HCT116 (cell line): ENCODE measurements at regions not wholly inside any gene's neighbourhood (a gene's known extent, or its start where the extent isn't known, plus 50 kb on each side); places are given as distances from the start of the nearest gene placed in this dataset.

ENCODE experiments used
- ATAC-seq: fragments of 200-7000 bp; cut with Tn5 transposase; 2 replicates; pipeline ENCODE4 v1.9.1; 2020; ENCODE audit warnings: mild to moderate bottlenecking, moderate library complexity
- BruUV-seq: library from RNA; stranded (reverse); fragments of 400-500 nt; replicated peaks from 2 replicates; lab custom pipeline; 2021; lab: Mats Ljungman, UMichigan
- CTCF ChIA-PET: fragments of 300-600 bp; sonication (Branson Sonifier 250); formaldehyde crosslinking; loops from one replicate; lab custom pipeline; 2021; ENCODE audit warnings: antibody characterized with exemption; lab: Charles Lee
- POLR2A ChIA-PET: fragments of 300-600, 350-600 bp; sonication (Branson Sonifier 250); formaldehyde crosslinking; loops from one replicate; lab custom pipeline; 2021; ENCODE audit warnings: antibody characterized with exemption; lab: Charles Lee
- RAD21 ChIA-PET, 2 experiments: fragments of 300-600 bp; sonication (Branson Sonifier 250); formaldehyde crosslinking; loops; one replicate each; lab custom pipeline; 2023; ENCODE audit warnings: low total read pairs in 2 of 2; ENCODE audit not compliant: uncharacterized antibody in 2 of 2, unreplicated experiment in 2 of 2, low non-redundant PET in 1 of 2; lab: Charles Lee
- DNase-seq: peaks from one replicate; pipeline ENCODE4 v3.0.0-alpha.2; 2010; ENCODE audit warnings: low read depth, low spot score
- H2AFZ ChIP-seq: fragments of 200-600 bp; shearing (Covaris generic), sonication (generic); 2 replicates; pipeline ENCODE4 v1.6.1; 2017; ENCODE audit warnings: low read depth, mixed run types, mixed read lengths, antibody characterized with exemption, low read length; ENCODE audit not compliant: poor library complexity, severe bottlenecking
- H3K27ac ChIP-seq: 2 replicates; pipeline ENCODE4 v1.5.1; 2012; ENCODE audit warnings: low read depth, low read length
- H3K27me3 ChIP-seq: fragments of 200-600 bp; sonication (generic); 2 replicates; pipeline ENCODE4 v1.6.1; 2016; ENCODE audit warnings: mixed run types, low read length, mixed read lengths; ENCODE audit not compliant: insufficient read depth
- H3K36me3 ChIP-seq, 2 experiments: fragments of 200-500 bp in 1 of 2; fragments of 200-600 bp in 1 of 2; sonication (Bioruptor generic) in 1 of 2; sonication (generic) in 1 of 2; 2 replicates each; pipeline versions ENCODE4 v1.5.1 to v1.6.1; 2014 to 2016; ENCODE audit warnings: low read length in 2 of 2, inconsistent platforms in 1 of 2, mixed read lengths in 1 of 2, mixed run types in 1 of 2; ENCODE audit not compliant: insufficient read depth in 2 of 2, control insufficient read depth in 1 of 2
- H3K4me1 ChIP-seq, 2 experiments: fragments of 200-600 bp in 1 of 2; sonication (generic) in 1 of 2; 2 replicates each; pipeline versions ENCODE4 v1.5.1 to v1.6.1; 2012 to 2017; ENCODE audit warnings: low read length in 2 of 2, inconsistent platforms in 1 of 2, mild to moderate bottlenecking in 1 of 2, mixed read lengths in 1 of 2, mixed run types in 1 of 2, moderate library complexity in 1 of 2; ENCODE audit not compliant: insufficient read depth in 2 of 2, control insufficient read depth in 1 of 2
- H3K4me2 ChIP-seq: fragments of 200-600 bp; sonication (generic); 2 replicates; pipeline ENCODE4 v1.6.1; 2017; ENCODE audit warnings: mixed run types, low read length, mixed read lengths
- H3K4me3 ChIP-seq, 2 experiments: fragments of 200-600 bp in 1 of 2; sonication (generic) in 1 of 2; replicated peaks in 1 of 2; 2 replicates each; pipeline ENCODE4 v1.5.1; 2011 to 2016; ENCODE audit warnings: low read length in 2 of 2, control low read depth in 1 of 2, low read depth in 1 of 2, mild to moderate bottlenecking in 1 of 2, mixed read lengths in 1 of 2, mixed run types in 1 of 2
- H3K79me2 ChIP-seq: fragments of 200-600 bp; sonication (generic); 2 replicates; pipeline ENCODE4 v1.6.1; 2017; ENCODE audit warnings: mild to moderate bottlenecking, mixed run types, low read length, moderate library complexity, mixed read lengths; ENCODE audit not compliant: insufficient read depth
- H3K9ac ChIP-seq: fragments of 200-600 bp; sonication (generic); 2 replicates; pipeline ENCODE4 v1.6.1; 2016; ENCODE audit warnings: low read length, mixed read lengths
- H3K9me2 ChIP-seq: fragments of 200-600 bp; sonication (generic), shearing (Covaris generic); 2 replicates; pipeline ENCODE4 v1.6.1; 2017; ENCODE audit warnings: mixed run types, mild to moderate bottlenecking, moderate library complexity; ENCODE audit not compliant: insufficient read depth
- H3K9me3 ChIP-seq, 2 experiments: fragments of 200-500 bp in 1 of 2; fragments of 200-600 bp in 1 of 2; sonication (Bioruptor generic) in 1 of 2; sonication (generic) in 1 of 2; 2 replicates each; pipeline ENCODE4 v1.6.1; 2014 to 2017; ENCODE audit warnings: low read length in 2 of 2, mixed read lengths in 2 of 2, inconsistent platforms in 1 of 2, low read depth in 1 of 2, mild to moderate bottlenecking in 1 of 2, mixed run types in 1 of 2, moderate library complexity in 1 of 2; ENCODE audit not compliant: control insufficient read depth in 1 of 2, insufficient read depth in 1 of 2
- H4K20me1 ChIP-seq: fragments of 200-600 bp; sonication (generic), shearing (Covaris generic); 2 replicates; pipeline ENCODE4 v1.6.1; 2017; ENCODE audit warnings: mixed run types, mild to moderate bottlenecking, moderate library complexity; ENCODE audit not compliant: insufficient read depth
- CBX3 ChIP-seq: IDR thresholded peaks from 2 replicates; pipeline ENCODE4 v1.6.1; 2012; ENCODE audit warnings: low read depth
- ELF1 ChIP-seq: IDR thresholded peaks from 2 replicates; pipeline ENCODE4 v1.6.1; 2012; ENCODE audit warnings: low read depth, borderline replicate concordance
- EZH2 ChIP-seq: fragments of 200-600 bp; sonication (generic); IDR thresholded peaks from 2 replicates; pipeline ENCODE4 v1.6.1; 2017; ENCODE audit warnings: antibody characterized with exemption, mixed run types
- FOSL1 ChIP-seq: IDR thresholded peaks from 2 replicates; pipeline ENCODE4 v1.6.1; 2012; ENCODE audit warnings: low read depth
- JUND ChIP-seq: IDR thresholded peaks from 2 replicates; pipeline ENCODE4 v1.6.1; 2012
- POLR2A ChIP-seq: IDR thresholded peaks from 2 replicates; pipeline ENCODE4 v1.7.0; 2011; ENCODE audit warnings: borderline replicate concordance; ENCODE audit not compliant: insufficient read depth, insufficient read length; ENCODE audit errors: extremely low read depth
- POLR2AphosphoS5 ChIP-seq: IDR thresholded peaks from 2 replicates; pipeline ENCODE4 v1.6.1; 2011; ENCODE audit warnings: mild to moderate bottlenecking, low read depth, low read length, moderate library complexity
- RAD21 ChIP-seq: IDR thresholded peaks from 2 replicates; pipeline ENCODE4 v1.6.1; 2012; ENCODE audit warnings: low read depth, mild to moderate bottlenecking
- SP1 ChIP-seq: IDR thresholded peaks from 2 replicates; pipeline ENCODE4 v1.6.1; 2012; ENCODE audit warnings: low read depth
- SRF ChIP-seq: IDR thresholded peaks from 2 replicates; pipeline ENCODE4 v1.6.1; 2012; ENCODE audit warnings: low read depth
- YY1 ChIP-seq: IDR thresholded peaks from 2 replicates; pipeline ENCODE4 v1.6.1; 2011; ENCODE audit warnings: low read length, low read depth, moderate library complexity, mild to moderate bottlenecking; ENCODE audit not compliant: insufficient replicate concordance; ENCODE audit errors: extremely low read depth
- intact Hi-C: fragments of 100-400 bp; cut with micrococcal nuclease; formaldehyde crosslinking; loops from 2 replicates; pipeline ENCODE4 v1.10.0; 2022
- TF ChIP-seq, protein P1 (sequence below): IDR thresholded peaks from 2 replicates; pipeline ENCODE4 v1.6.1; 2012; ENCODE audit warnings: low read depth
- TF ChIP-seq, protein P2 (sequence below): IDR thresholded peaks from 2 replicates; pipeline ENCODE4 v1.6.1; 2012
- TF ChIP-seq, protein P3 (sequence below): IDR thresholded peaks from 2 replicates; pipeline ENCODE4 v1.6.1; 2012
- TF ChIP-seq, protein P4 (sequence below), 3 experiments: fragments of 200-600 bp in 1 of 3; sonication (generic) in 1 of 3; IDR thresholded peaks in 2 of 3; conservative IDR thresholded peaks in 1 of 3; 2 replicates each; pipeline ENCODE4 v1.5.1; 2012 to 2017; ENCODE audit warnings: low read depth in 2 of 3, low read length in 2 of 3, antibody characterized with exemption in 1 of 3, borderline replicate concordance in 1 of 3, control low read depth in 1 of 3, mild to moderate bottlenecking in 1 of 3, mixed read lengths in 1 of 3, mixed run types in 1 of 3, moderate library complexity in 1 of 3; ENCODE audit not compliant: insufficient read depth in 1 of 3

DNA sequence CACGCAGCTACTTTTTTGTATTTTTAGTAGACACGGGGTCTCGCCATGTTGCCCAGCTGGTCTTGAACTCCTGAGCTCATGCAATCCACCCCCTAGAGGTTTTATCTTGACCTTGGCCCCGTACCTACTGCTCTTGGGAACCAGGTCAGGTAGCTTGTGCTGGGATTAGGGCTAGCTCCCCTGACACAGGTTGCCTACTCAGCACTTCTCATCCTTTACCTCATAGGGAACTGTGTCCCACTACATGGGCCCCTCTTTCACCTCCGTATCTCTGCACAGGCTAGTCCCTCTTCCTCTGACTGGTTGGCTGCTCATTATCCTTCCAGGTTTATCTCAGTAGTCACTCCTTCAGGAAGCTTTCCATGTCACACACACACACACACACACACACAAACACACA is 58.0 kb upstream of the ITPRID1 start:
- Histone ChIP-seq H3K79me2 (no peaks in the 10 kb centered on the region), H3K9me2 (no peaks in the 10 kb centered on the region), H3K9ac (no peak overlapping the region), H3K4me1 (no peaks in the 10 kb centered on the region), H3K9me3 (no peaks in the 10 kb centered on the region), H2AFZ (no peak overlapping the region), H3K4me3 (no peak overlapping the region), H3K27me3 (peaks cover 19% of the 10 kb centered on the region; the same call in 1 of the 2 replicates), H3K27ac (no peak overlapping the region), H3K36me3 (no peaks in the 10 kb centered on the region), H4K20me1 (no peaks in the 10 kb centered on the region), H3K4me2 (no peak overlapping the region)
- POLR2A ChIA-PET: no interaction called here
- RAD21 ChIA-PET: no interaction called here
- DNase-seq (no peak), ATAC-seq (no peak)
- TF ChIP-seq CBX3: no peak
- no TSS peak for BruUV-seq
- CTCF ChIA-PET: interaction anchor here (1.0 to 1.8 kb wide), 2 partner anchors 12 to 13 kb away, joined by 3 to 9 read pairs; no protein-coding TSS in a partner anchor
- intact Hi-C loops: no loop called here

DNA sequence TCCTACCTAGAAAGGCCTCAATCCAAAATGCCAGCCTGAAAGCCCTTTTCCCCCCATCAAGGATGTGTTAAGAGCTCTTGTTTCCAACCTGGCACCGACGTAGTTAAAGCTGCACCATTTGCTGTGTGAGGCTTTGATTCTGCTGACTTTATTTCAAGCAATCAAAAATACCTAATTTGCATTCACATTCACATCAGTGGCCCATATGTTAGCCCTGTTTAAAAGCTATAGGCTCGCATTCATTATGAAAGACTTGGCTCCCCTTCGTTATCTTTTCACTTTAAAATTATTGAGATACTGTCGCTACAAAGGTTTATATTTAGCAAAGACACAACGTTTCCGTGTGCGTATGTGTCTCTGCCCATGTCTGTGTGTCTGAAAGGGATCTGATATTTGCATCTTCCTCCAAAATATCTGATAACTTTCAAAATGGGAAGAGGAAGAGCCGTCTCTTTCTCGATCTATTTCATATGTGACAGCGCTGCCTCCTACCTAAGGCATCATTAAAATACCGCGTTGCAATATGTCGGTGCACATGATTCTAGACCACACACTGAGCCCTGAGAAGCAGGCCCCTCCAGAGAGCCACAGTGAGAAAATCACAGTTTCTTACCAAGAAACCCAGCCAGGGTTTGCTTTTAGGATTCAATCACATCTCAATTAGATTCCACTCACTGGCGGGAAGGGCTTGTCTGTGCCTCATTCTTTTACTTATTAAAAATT is 57.1 kb upstream of the ITPRID1 start:
- BruUV-seq: no TSS peak
- H3K9me2 ChIP-seq: no peaks in the 10 kb centered on the region
- no peak overlapping the region for H3K4me2 ChIP-seq
- CTCF ChIA-PET: interaction anchor here (1.8 kb wide), 1 partner anchor 13 kb away, joined by 9 read pairs; no protein-coding TSS in a partner anchor
- POLR2A ChIA-PET: no interaction called here
- H3K4me3 ChIP-seq: no peak overlapping the region
- no peaks in the 10 kb centered on the region for H3K36me3 ChIP-seq
- H3K9ac ChIP-seq: no peak overlapping the region
- H3K4me1 ChIP-seq: no peaks in the 10 kb centered on the region
- H3K27me3 ChIP-seq: peaks cover 27% of the 10 kb centered on the region; the same call in 1 of the 2 replicates
- H3K9me3 ChIP-seq: no peaks in the 10 kb centered on the region
- no peaks in the 10 kb centered on the region for H3K79me2 ChIP-seq
- no peak overlapping the region for H2AFZ ChIP-seq
- H3K27ac ChIP-seq: no peak overlapping the region
- DNase-seq (no peak), ATAC-seq (no peak)
- intact Hi-C loops: no loop called here
- RAD21 ChIA-PET: no interaction called here
- no peaks in the 10 kb centered on the region for H4K20me1 ChIP-seq
- TF ChIP-seq, protein P1, sequence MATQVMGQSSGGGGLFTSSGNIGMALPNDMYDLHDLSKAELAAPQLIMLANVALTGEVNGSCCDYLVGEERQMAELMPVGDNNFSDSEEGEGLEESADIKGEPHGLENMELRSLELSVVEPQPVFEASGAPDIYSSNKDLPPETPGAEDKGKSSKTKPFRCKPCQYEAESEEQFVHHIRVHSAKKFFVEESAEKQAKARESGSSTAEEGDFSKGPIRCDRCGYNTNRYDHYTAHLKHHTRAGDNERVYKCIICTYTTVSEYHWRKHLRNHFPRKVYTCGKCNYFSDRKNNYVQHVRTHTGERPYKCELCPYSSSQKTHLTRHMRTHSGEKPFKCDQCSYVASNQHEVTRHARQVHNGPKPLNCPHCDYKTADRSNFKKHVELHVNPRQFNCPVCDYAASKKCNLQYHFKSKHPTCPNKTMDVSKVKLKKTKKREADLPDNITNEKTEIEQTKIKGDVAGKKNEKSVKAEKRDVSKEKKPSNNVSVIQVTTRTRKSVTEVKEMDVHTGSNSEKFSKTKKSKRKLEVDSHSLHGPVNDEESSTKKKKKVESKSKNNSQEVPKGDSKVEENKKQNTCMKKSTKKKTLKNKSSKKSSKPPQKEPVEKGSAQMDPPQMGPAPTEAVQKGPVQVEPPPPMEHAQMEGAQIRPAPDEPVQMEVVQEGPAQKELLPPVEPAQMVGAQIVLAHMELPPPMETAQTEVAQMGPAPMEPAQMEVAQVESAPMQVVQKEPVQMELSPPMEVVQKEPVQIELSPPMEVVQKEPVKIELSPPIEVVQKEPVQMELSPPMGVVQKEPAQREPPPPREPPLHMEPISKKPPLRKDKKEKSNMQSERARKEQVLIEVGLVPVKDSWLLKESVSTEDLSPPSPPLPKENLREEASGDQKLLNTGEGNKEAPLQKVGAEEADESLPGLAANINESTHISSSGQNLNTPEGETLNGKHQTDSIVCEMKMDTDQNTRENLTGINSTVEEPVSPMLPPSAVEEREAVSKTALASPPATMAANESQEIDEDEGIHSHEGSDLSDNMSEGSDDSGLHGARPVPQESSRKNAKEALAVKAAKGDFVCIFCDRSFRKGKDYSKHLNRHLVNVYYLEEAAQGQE: no peak
- TF ChIP-seq, protein P2, sequence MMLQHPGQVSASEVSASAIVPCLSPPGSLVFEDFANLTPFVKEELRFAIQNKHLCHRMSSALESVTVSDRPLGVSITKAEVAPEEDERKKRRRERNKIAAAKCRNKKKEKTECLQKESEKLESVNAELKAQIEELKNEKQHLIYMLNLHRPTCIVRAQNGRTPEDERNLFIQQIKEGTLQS: no peak
- TF ChIP-seq SRF: no peak
- no peak for TF ChIP-seq JUND
- TF ChIP-seq, protein P3, sequence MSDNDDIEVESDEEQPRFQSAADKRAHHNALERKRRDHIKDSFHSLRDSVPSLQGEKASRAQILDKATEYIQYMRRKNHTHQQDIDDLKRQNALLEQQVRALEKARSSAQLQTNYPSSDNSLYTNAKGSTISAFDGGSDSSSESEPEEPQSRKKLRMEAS: no peak
- no peak for TF ChIP-seq EZH2
- TF ChIP-seq FOSL1: no peak
- TF ChIP-seq, protein P4, sequence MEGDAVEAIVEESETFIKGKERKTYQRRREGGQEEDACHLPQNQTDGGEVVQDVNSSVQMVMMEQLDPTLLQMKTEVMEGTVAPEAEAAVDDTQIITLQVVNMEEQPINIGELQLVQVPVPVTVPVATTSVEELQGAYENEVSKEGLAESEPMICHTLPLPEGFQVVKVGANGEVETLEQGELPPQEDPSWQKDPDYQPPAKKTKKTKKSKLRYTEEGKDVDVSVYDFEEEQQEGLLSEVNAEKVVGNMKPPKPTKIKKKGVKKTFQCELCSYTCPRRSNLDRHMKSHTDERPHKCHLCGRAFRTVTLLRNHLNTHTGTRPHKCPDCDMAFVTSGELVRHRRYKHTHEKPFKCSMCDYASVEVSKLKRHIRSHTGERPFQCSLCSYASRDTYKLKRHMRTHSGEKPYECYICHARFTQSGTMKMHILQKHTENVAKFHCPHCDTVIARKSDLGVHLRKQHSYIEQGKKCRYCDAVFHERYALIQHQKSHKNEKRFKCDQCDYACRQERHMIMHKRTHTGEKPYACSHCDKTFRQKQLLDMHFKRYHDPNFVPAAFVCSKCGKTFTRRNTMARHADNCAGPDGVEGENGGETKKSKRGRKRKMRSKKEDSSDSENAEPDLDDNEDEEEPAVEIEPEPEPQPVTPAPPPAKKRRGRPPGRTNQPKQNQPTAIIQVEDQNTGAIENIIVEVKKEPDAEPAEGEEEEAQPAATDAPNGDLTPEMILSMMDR (IDR thresholded peaks at IDR 0.05 in 2 of 3, conservative IDR thresholded peaks at IDR 0.05 in 1 of 3; ENCODE audit: borderline replicate concordance in 1 of 3, insufficient read depth in 1 of 3, low read depth in 2 of 3, low read length in 2 of 3): no peak
- no peak for TF ChIP-seq POLR2A
- no peak for TF ChIP-seq YY1
- TF ChIP-seq CBX3: no peak
- no peak for TF ChIP-seq RAD21
- no peak for TF ChIP-seq ELF1
- TF ChIP-seq SP1: no peak
- TF ChIP-seq POLR2AphosphoS5: no peak
